Lower lobe of right lung (tissue), 2 donors: ENCODE measurements at regions not wholly inside any gene's neighbourhood (a gene's known extent, or its start where the extent isn't known, plus 50 kb on each side); places are given as distances from the start of the nearest gene placed in this dataset.

Source experiments
- ATAC-seq, 2 donors: fragments of 200-7000 bp; cut with Tn5 transposase; one replicate each; pipeline ENCODE4 v1.9.1; 2020 to 2022; ENCODE audit warnings: mild to moderate bottlenecking in 2 of 2, moderate library complexity in 2 of 2
- DNase-seq: peaks from one replicate; pipeline ENCODE4 v3.0.0-alpha.2; 2020
- H3K27ac ChIP-seq: fragments of 200-600 bp; one replicate; pipeline ENCODE4 v1.8.0; 2022
- H3K27me3 ChIP-seq: fragments of 200-600 bp; one replicate; pipeline ENCODE4 v1.8.0; 2022; ENCODE audit warnings: low read depth
- H3K36me3 ChIP-seq: fragments of 200-600 bp; one replicate; pipeline ENCODE4 v1.8.0; 2022; ENCODE audit warnings: mild to moderate bottlenecking
- H3K4me1 ChIP-seq: fragments of 200-600 bp; one replicate; pipeline ENCODE4 v1.8.0; 2022
- H3K4me3 ChIP-seq: fragments of 200-600 bp; one replicate; pipeline ENCODE4 v1.8.0; 2022; ENCODE audit warnings: mild to moderate bottlenecking
- H3K9me3 ChIP-seq: fragments of 200-600 bp; one replicate; pipeline ENCODE4 v1.8.0; 2022
- CTCF ChIP-seq: fragments of 200-600 bp; IDR thresholded peaks from one replicate; pipeline ENCODE4 v1.8.0; 2022; ENCODE audit warnings: antibody characterized with exemption, mild to moderate bottlenecking
- intact Hi-C: fragments of 100-400 bp; cut with DNase I; formaldehyde crosslinking; loops from one replicate; pipeline ENCODE4 v1.11.0; 2022
- donor health status: DM: no; HTN: yes; CAD: no; lungs with severe emphysema.

GRCh38 chr6:88483424-88483823 lies 317.3 kb upstream of the CNR1 start:
- no peak for ATAC-seq
- no peaks in the 10 kb centered on the region for H3K27me3 ChIP-seq
- no peak for TF ChIP-seq CTCF
- H3K36me3 ChIP-seq: no peaks in the 10 kb centered on the region
- no peak overlapping the region for H3K27ac ChIP-seq
- intact Hi-C loops: no loop called here
- no peaks in the 10 kb centered on the region for H3K9me3 ChIP-seq
- H3K4me3 ChIP-seq: no peak overlapping the region
- H3K4me1 ChIP-seq: no peaks in the 10 kb centered on the region
- DNase-seq: no peak

- no peaks in the 10 kb centered on the region for H3K4me1 ChIP-seq
- no peaks in the 10 kb centered on the region for H3K27me3 ChIP-seq
- no peaks in the 10 kb centered on the region for H3K36me3 ChIP-seq
- DNase-seq (no peak), ATAC-seq (no peak)
- no peaks in the 10 kb centered on the region for H3K9me3 ChIP-seq
- no peak overlapping the region for H3K27ac ChIP-seq
- no peak for TF ChIP-seq CTCF
- intact Hi-C loops: no loop called here
- no peak overlapping the region for H3K4me3 ChIP-seq
Observed at GRCh38 chr6:88482465-88482864, 316.3 kb upstream of the CNR1 start.

GRCh38 chr6:88481519-88481918 lies 315.4 kb upstream of the CNR1 start:
- Histone ChIP-seq H3K27ac (no peak overlapping the region), H3K4me3 (no peak overlapping the region), H3K36me3 (no peaks in the 10 kb centered on the region), H3K9me3 (no peaks in the 10 kb centered on the region), H3K4me1 (no peaks in the 10 kb centered on the region), H3K27me3 (no peaks in the 10 kb centered on the region)
- no peak for DNase-seq
- intact Hi-C loops: no loop called here
- ATAC-seq: no peak
- no peak for TF ChIP-seq CTCF

GRCh38 chr6:88480816-88481215 lies 314.7 kb upstream of the CNR1 start:
- DNase-seq (no peak), ATAC-seq (no peak)
- no peaks in the 10 kb centered on the region for H3K27me3 ChIP-seq
- H3K9me3 ChIP-seq: no peaks in the 10 kb centered on the region
- TF ChIP-seq CTCF: no peak
- no peak overlapping the region for H3K27ac ChIP-seq
- H3K4me3 ChIP-seq: no peak overlapping the region
- H3K4me1 ChIP-seq: no peaks in the 10 kb centered on the region
- H3K36me3 ChIP-seq: no peaks in the 10 kb centered on the region
- intact Hi-C loops: no loop called here

- no peaks in the 10 kb centered on the region for H3K27me3 ChIP-seq
- no peaks in the 10 kb centered on the region for H3K9me3 ChIP-seq
- no peak for TF ChIP-seq CTCF
- H3K4me1 ChIP-seq: no peaks in the 10 kb centered on the region
- no peak overlapping the region for H3K27ac ChIP-seq
- intact Hi-C loops: no loop called here
- ATAC-seq: no peak
- no peaks in the 10 kb centered on the region for H3K36me3 ChIP-seq
- DNase-seq: no peak
- no peak overlapping the region for H3K4me3 ChIP-seq
Observed at GRCh38 chr6:88477413-88477812, 311.3 kb upstream of the CNR1 start.

GRCh38 chr6:88476388-88476787 lies 310.2 kb upstream of the CNR1 start:
- Histone ChIP-seq H3K9me3 (no peaks in the 10 kb centered on the region), H3K27ac (no peak overlapping the region), H3K4me1 (no peaks in the 10 kb centered on the region), H3K4me3 (no peak overlapping the region), H3K27me3 (no peaks in the 10 kb centered on the region), H3K36me3 (no peaks in the 10 kb centered on the region)
- intact Hi-C loops: no loop called here
- DNase-seq (no peak), ATAC-seq (no peak)
- no peak for TF ChIP-seq CTCF
